Stomach (tissue), 8 donors: ENCODE measurements at regions not wholly inside any gene's neighbourhood (a gene's known extent, or its start where the extent isn't known, plus 50 kb on each side); places are given as distances from the start of the nearest gene placed in this dataset.

Source experiments
- DNase-seq, 2 donors: peaks; one replicate each; pipeline versions ENCODE4 v3.0.0 to v3.0.0-alpha.2; 2013 to 2019
- H3K27ac ChIP-seq, 5 donors: fragments of 200-600 bp in 4 of 5; sonication (generic) in 4 of 5; one replicate each; pipeline ENCODE4 v1.5.1; 2013 to 2019; ENCODE audit warnings: mild to moderate bottlenecking in 1 of 5, moderate library complexity in 1 of 5
- H3K27me3 ChIP-seq, 3 donors: fragments of 200-600 bp; sonication (generic); one replicate each; pipeline ENCODE4 v1.5.1; 2017 to 2019; ENCODE audit warnings: mixed run types in 1 of 3
- H3K36me3 ChIP-seq, 4 donors: fragments of 200-600 bp; sonication (generic); 1 replicate in 3 of 4; 2 replicates in 1 of 4; pipeline ENCODE4 v1.5.1; 2016 to 2019
- H3K4me1 ChIP-seq, 4 donors: fragments of 200-600 bp; sonication (generic); one replicate each; pipeline ENCODE4 v1.5.1; 2016 to 2019
- H3K4me3 ChIP-seq, 4 donors: fragments of 200-600 bp; sonication (generic) in 3 of 4; one replicate each; pipeline ENCODE4 v1.5.1; 2016 to 2019; ENCODE audit warnings: mild to moderate bottlenecking in 1 of 4
- H3K9me3 ChIP-seq, 4 donors: fragments of 200-600 bp; sonication (generic); one replicate each; pipeline ENCODE4 v1.5.1; 2016 to 2019
- EP300 ChIP-seq: sonication (generic); formaldehyde crosslinking; IDR thresholded peaks from one replicate; pipeline ENCODE4 v1.6.1; 2017; ENCODE audit warnings: antibody characterized with exemption
- POLR2A ChIP-seq, 4 donors: fragments of 450-650 bp; IDR thresholded peaks; one replicate each; pipeline ENCODE4 v1.6.1; 2016; ENCODE audit warnings: antibody characterized with exemption in 4 of 4, control low read depth in 2 of 4, mild to moderate bottlenecking in 1 of 4, moderate library complexity in 1 of 4
- POLR2AphosphoS5 ChIP-seq, 3 donors: sonication (generic); formaldehyde crosslinking; IDR thresholded peaks; one replicate each; pipeline ENCODE4 v1.6.1; 2016; ENCODE audit warnings: antibody characterized with exemption in 3 of 3
- WGBS, 5 donors: extraction: QIAGEN DNeasy Blood & Tissue Kit in 3 of 5; methylation state at CpG; one replicate each; pipeline versions ENCODE4 v1.1.5 to v1.1.7; 2013 to 2018; 5-methylcytosine and 5-hydroxymethylcytosine counted together
- intact Hi-C: fragments of 100-400 bp; cut with DNase I; formaldehyde crosslinking; loops from one replicate; pipeline ENCODE4 v1.15.1; 2023; ENCODE audit warnings: low total_unique reads
- TF ChIP-seq, protein P1 (sequence below), 7 experiments: fragments of 450-650 bp in 4 of 7; fragments of 200-600 bp in 3 of 7; sonication (generic) in 3 of 7; IDR thresholded peaks; one replicate each; pipeline ENCODE4 v1.5.1; 2016 to 2019; ENCODE audit warnings: antibody characterized with exemption in 7 of 7, control low read depth in 2 of 7, mild to moderate bottlenecking in 1 of 7
- donor health status: healthy with polysubstance abuse.
- donor health status: Bipolar disorder and iron deficiency.
- donor health status: healthy.

GRCh38 chr14:76274324-76274723, 101.6 kb upstream of the ESRRB start:
- intact Hi-C loops, result no loop called here
- H3K4me1 ChIP-seq, result no peaks in the 10 kb centered on the region
- H3K4me3 ChIP-seq, result no peak overlapping the region
- peaks cover 0 to 4% (median 0%) of the 10 kb centered on the region in 3 donors for H3K27me3 ChIP-seq
- TF ChIP-seq POLR2A (IDR thresholded peaks at IDR 0.05), result no peak
- TF ChIP-seq, protein P1, sequence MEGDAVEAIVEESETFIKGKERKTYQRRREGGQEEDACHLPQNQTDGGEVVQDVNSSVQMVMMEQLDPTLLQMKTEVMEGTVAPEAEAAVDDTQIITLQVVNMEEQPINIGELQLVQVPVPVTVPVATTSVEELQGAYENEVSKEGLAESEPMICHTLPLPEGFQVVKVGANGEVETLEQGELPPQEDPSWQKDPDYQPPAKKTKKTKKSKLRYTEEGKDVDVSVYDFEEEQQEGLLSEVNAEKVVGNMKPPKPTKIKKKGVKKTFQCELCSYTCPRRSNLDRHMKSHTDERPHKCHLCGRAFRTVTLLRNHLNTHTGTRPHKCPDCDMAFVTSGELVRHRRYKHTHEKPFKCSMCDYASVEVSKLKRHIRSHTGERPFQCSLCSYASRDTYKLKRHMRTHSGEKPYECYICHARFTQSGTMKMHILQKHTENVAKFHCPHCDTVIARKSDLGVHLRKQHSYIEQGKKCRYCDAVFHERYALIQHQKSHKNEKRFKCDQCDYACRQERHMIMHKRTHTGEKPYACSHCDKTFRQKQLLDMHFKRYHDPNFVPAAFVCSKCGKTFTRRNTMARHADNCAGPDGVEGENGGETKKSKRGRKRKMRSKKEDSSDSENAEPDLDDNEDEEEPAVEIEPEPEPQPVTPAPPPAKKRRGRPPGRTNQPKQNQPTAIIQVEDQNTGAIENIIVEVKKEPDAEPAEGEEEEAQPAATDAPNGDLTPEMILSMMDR (IDR thresholded peaks at IDR 0.05), result no peak
- TF ChIP-seq POLR2AphosphoS5 (IDR thresholded peaks at IDR 0.05), result no peak
- TF ChIP-seq EP300, result no peak
- WGBS, 5 donors, result 76 to 89% (median 79%) methylated on average over 3 of the region's 3 CpGs
- H3K9me3 ChIP-seq, result no peaks in the 10 kb centered on the region
- no peak overlapping the region for H3K27ac ChIP-seq
- no peaks in the 10 kb centered on the region for H3K36me3 ChIP-seq
- no peak for DNase-seq

DNA sequence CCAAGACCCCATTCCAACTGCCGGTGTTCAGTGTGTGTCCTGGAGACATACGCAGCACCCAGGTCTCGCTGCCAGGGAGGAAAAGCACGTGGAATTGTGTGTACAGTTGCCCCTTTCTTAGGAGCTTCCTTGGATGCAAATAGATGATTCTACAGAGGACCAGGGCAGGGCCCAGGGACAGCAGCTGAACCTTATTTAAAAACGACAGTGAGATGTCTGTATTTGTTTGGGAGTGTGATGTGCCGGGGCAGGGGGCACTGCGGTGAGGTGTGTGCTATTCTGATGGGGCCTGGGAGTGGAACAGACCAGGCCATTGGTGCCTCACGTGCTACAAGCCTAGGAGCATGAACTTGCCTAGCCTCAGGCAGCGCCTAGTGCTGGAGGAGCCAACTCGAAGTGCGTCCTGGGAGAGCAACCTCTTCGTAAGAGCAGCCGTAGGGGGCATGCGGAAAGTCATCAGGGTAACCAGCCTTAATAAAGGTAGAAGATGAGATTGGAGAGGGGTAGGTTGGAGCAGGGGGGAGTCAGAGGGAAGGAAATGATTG, 98.3 kb upstream of the ESRRB start:
- intact Hi-C loops, result no loop called here
- WGBS, 5 donors, result 76 to 81% (median 77%) methylated on average over 14 of the region's 14 CpGs
- no peaks in the 10 kb centered on the region for H3K9me3 ChIP-seq
- H3K4me3 ChIP-seq, result no peak overlapping the region
- H3K36me3 ChIP-seq, result no peaks in the 10 kb centered on the region
- no peaks in the 10 kb centered on the region for H3K4me1 ChIP-seq
- no peak for TF ChIP-seq EP300
- TF ChIP-seq POLR2AphosphoS5 (IDR thresholded peaks at IDR 0.05), result no peak
- TF ChIP-seq, protein P1 (IDR thresholded peaks at IDR 0.05), result no peak
- H3K27ac ChIP-seq, result no peak overlapping the region
- no peaks in the 10 kb centered on the region for H3K27me3 ChIP-seq
- DNase-seq, result no peak

DNA sequence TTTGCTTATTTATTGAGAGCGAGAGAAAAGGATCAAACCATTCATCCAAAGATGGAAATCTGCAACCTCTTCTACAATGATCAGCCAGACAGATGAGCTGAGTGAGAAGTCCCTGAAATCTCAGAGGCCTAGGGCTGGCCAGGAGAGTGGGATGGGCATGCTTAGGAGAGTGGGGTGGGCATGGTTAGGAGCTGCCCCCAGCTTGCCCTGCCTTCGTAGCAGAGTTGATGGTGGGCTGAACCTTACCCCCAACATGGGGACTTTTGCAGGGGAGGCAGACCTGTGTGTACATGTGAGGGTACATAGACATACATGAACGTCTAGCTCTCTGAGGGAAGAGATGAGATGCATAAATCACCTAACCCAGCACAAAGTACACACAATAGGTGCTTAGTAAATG, 95.7 kb upstream of the ESRRB start:
- TF ChIP-seq POLR2AphosphoS5 (IDR thresholded peaks at IDR 0.05) (no peak), EP300 (no peak), POLR2A (IDR thresholded peaks at IDR 0.05) (no peak)
- TF ChIP-seq, protein P1 (IDR thresholded peaks at IDR 0.05), result no peak
- no peak for DNase-seq
- H3K9me3 ChIP-seq, result no peaks in the 10 kb centered on the region
- H3K4me3 ChIP-seq, result no peak overlapping the region
- intact Hi-C loops, result no loop called here
- H3K27me3 ChIP-seq, result no peaks in the 10 kb centered on the region
- H3K27ac ChIP-seq, result no peak overlapping the region
- no peaks in the 10 kb centered on the region for H3K36me3 ChIP-seq
- WGBS, 5 donors, result 25 to 47% (median 37%) methylated on average over 3 of the region's 3 CpGs
- H3K4me1 ChIP-seq, result no peaks in the 10 kb centered on the region

GRCh38 chr14:76282581-76282980, 93.4 kb upstream of the ESRRB start:
- no peak for DNase-seq
- Histone ChIP-seq H3K27me3 (no peaks in the 10 kb centered on the region), H3K4me1 (no peaks in the 10 kb centered on the region), H3K36me3 (no peaks in the 10 kb centered on the region), H3K27ac (no peak overlapping the region), H3K9me3 (no peaks in the 10 kb centered on the region), H3K4me3 (no peak overlapping the region)
- TF ChIP-seq POLR2A (IDR thresholded peaks at IDR 0.05) (no peak), POLR2AphosphoS5 (IDR thresholded peaks at IDR 0.05) (no peak), EP300 (no peak)
- TF ChIP-seq, protein P1 (IDR thresholded peaks at IDR 0.05), result no peak
- 47 to 71% (median 54%) methylated on average over 2 of the region's 2 CpGs for WGBS, 5 donors
- intact Hi-C loops, result no loop called here
